ENCODE measurements at regions not wholly inside any gene's neighbourhood (a gene's known extent, or its start where the extent isn't known, plus 50 kb on each side); places are given as distances from the start of the nearest gene placed in this dataset.

- no peak overlapping the region for H3K9ac ChIP-seq (ENCODE audit: insufficient read depth, low read length, poor library complexity, severe bottlenecking)
- H3K36me3 ChIP-seq (replicated peaks in 1 of 2; ENCODE audit: control insufficient read depth in 1 of 2, insufficient read depth in 2 of 2, low read length in 2 of 2): no peaks in the 10 kb centered on the region
- H3K4me1 ChIP-seq (ENCODE audit: control insufficient read depth in 1 of 2, insufficient read depth in 2 of 2, low read length in 2 of 2): no peaks in the 10 kb centered on the region
- H3K4me3 ChIP-seq (replicated peaks in 1 of 3; ENCODE audit: low read depth in 2 of 3, low read length in 3 of 3): no peak overlapping the region
- DNase-seq: no peak
- Mint-ChIP-seq H3K27ac (no peak overlapping the region), H3K4me1 (peaks cover 13% of the 10 kb centered on the region), H3K27me3 (ENCODE audit: low read depth in 3 of 3) (no peaks in the 10 kb centered on the region), H3K4me3 (no peak overlapping the region), H3K9me3 (peaks cover 0 to 2% (median 0%) of the 10 kb centered on the region in 7 donors), H3K36me3 (no peaks in the 10 kb centered on the region)
- intact Hi-C loops (cut with micrococcal nuclease): no loop called here
- no peaks in the 10 kb centered on the region for H3K79me2 ChIP-seq (ENCODE audit: insufficient read depth, low read length)
- no peak overlapping the region for H3K27ac ChIP-seq (ENCODE audit: low read depth in 1 of 2, low read length in 2 of 2)
- H3K9me3 ChIP-seq (replicated peaks in 1 of 2; ENCODE audit: control insufficient read depth in 1 of 2, insufficient read depth in 1 of 2, low read length in 2 of 2): no peaks in the 10 kb centered on the region
- H2AFZ ChIP-seq (ENCODE audit: insufficient read depth, low read depth, low read length, poor library complexity, severe bottlenecking): no peak overlapping the region
- H3K27me3 ChIP-seq (ENCODE audit: control insufficient read depth in 2 of 2, insufficient read depth in 2 of 2, low read length in 2 of 2): no peaks in the 10 kb centered on the region
- H3K4me2 ChIP-seq (replicated peaks; ENCODE audit: extremely low read depth, low read length, poor library complexity, severe bottlenecking): no peak overlapping the region
- TF ChIP-seq, protein P1, sequence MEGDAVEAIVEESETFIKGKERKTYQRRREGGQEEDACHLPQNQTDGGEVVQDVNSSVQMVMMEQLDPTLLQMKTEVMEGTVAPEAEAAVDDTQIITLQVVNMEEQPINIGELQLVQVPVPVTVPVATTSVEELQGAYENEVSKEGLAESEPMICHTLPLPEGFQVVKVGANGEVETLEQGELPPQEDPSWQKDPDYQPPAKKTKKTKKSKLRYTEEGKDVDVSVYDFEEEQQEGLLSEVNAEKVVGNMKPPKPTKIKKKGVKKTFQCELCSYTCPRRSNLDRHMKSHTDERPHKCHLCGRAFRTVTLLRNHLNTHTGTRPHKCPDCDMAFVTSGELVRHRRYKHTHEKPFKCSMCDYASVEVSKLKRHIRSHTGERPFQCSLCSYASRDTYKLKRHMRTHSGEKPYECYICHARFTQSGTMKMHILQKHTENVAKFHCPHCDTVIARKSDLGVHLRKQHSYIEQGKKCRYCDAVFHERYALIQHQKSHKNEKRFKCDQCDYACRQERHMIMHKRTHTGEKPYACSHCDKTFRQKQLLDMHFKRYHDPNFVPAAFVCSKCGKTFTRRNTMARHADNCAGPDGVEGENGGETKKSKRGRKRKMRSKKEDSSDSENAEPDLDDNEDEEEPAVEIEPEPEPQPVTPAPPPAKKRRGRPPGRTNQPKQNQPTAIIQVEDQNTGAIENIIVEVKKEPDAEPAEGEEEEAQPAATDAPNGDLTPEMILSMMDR (IDR thresholded peaks at IDR 0.05): no peak
- H4K20me1 ChIP-seq (ENCODE audit: insufficient read depth, low read length): no peaks in the 10 kb centered on the region
Measured at GRCh38 chr3:161602918-161603317, 106.3 kb downstream of the OTOL1 start.

- no peaks in the 10 kb centered on the region for H3K27me3 Mint-ChIP-seq (ENCODE audit: low read depth in 3 of 3)
- intact Hi-C loops (cut with micrococcal nuclease): no loop called here
- Histone ChIP-seq H3K79me2 (ENCODE audit: insufficient read depth, low read length) (no peaks in the 10 kb centered on the region), H3K27ac (ENCODE audit: low read depth in 1 of 2, low read length in 2 of 2) (no peak overlapping the region), H3K9ac (ENCODE audit: insufficient read depth, low read length, poor library complexity, severe bottlenecking) (no peak overlapping the region), H2AFZ (ENCODE audit: insufficient read depth, low read depth, low read length, poor library complexity, severe bottlenecking) (no peak overlapping the region), H4K20me1 (ENCODE audit: insufficient read depth, low read length) (no peaks in the 10 kb centered on the region), H3K4me1 (ENCODE audit: control insufficient read depth in 1 of 2, insufficient read depth in 2 of 2, low read length in 2 of 2) (no peaks in the 10 kb centered on the region), H3K9me3 (replicated peaks in 1 of 2; ENCODE audit: control insufficient read depth in 1 of 2, insufficient read depth in 1 of 2, low read length in 2 of 2) (peaks cover 0 to 2% of the 10 kb centered on the region in 2 donors), H3K4me2 (replicated peaks; ENCODE audit: extremely low read depth, low read length, poor library complexity, severe bottlenecking) (no peak overlapping the region), H3K36me3 (replicated peaks in 1 of 2; ENCODE audit: control insufficient read depth in 1 of 2, insufficient read depth in 2 of 2, low read length in 2 of 2) (no peaks in the 10 kb centered on the region), H3K4me3 (replicated peaks in 1 of 3; ENCODE audit: low read depth in 2 of 3, low read length in 3 of 3) (no peak overlapping the region), H3K27me3 (ENCODE audit: control insufficient read depth in 2 of 2, insufficient read depth in 2 of 2, low read length in 2 of 2) (no peaks in the 10 kb centered on the region)
- no peak overlapping the region for H3K4me3 Mint-ChIP-seq
- no CpG with 5 or more reads among the region's 1 CpG for WGBS (ENCODE audit: insufficient coverage)
- TF ChIP-seq, protein P1 (IDR thresholded peaks at IDR 0.05): no peak
- peaks cover 0 to 4% (median 2%) of the 10 kb centered on the region in 7 donors for H3K9me3 Mint-ChIP-seq
- no peaks in the 10 kb centered on the region for H3K36me3 Mint-ChIP-seq
- peaks cover 11% of the 10 kb centered on the region for H3K4me1 Mint-ChIP-seq
- no peak overlapping the region for H3K27ac Mint-ChIP-seq
- no peak for DNase-seq
Measured at GRCh38 chr3:161607056-161607455, 110.4 kb downstream of the OTOL1 start.

Measured in CD14-positive monocyte (primary cell).